GM18858 (cell line): ENCODE measurements at regions not wholly inside any gene's neighbourhood (a gene's known extent, or its start where the extent isn't known, plus 50 kb on each side); places are given as distances from the start of the nearest gene placed in this dataset.
"Not testable (repeated sequence)": the region's sequence is repeated elsewhere in the genome, so short reads cannot be mapped to it uniquely, and the experiment has no call there.

Source experiments
- ATAC-seq: cut with Tn5 transposase; IDR thresholded peaks from one replicate; pipeline ENCODE4 v1.9.1; 2021; ENCODE audit not compliant: unreplicated experiment

DNA sequence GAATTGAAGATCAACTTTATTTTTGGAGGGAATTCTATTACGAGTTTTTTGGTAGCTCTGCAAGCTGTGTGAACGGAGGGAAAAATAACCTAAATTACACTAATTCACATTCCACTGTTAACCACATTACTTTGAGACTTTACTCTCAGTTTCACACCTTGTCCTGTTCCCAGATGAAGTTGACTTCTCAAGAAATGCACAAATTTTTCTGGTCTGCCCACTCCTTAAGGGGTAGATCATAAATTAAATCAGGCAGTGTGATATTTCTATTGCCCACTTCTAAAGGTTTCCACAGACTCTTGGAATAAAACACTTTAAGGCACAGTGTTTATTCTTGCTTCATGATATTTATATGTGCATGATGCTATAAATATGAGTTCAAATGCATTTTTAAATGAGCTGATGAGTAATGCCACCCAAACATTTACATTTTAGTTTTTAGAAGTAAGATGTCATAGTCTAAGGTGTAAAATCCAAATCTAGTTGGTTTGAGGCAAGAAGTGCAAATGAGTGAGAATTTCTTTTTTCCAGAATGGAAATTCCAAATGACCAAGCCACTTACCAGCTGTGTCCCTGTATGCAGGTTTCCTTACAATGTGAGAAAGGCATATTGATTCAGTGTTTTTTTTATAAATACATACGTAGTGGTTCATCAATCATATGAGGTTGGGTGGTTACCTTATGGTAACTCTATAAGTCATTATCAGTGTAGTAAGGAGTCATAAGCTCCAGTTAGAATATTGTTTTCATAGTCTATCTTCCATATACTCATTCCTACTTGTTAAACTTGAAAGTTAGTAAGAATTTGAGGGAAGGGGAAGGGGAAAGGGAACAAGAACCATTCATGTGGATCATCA, 437.7 kb upstream of the MEF2C start:
- ATAC-seq, result no peak

- not testable (repeated sequence) for ATAC-seq
Observed at GRCh38 chr5:89317838-89318237, 434.9 kb upstream of the MEF2C start.

GRCh38 chr5:89315286-89316100, 432.5 kb upstream of the MEF2C start:
- no peak for ATAC-seq

GRCh38 chr5:89313804-89314588, 431.0 kb upstream of the MEF2C start:
- peak; percentile 97 for ATAC-seq

- ATAC-seq, result no peak
Observed at GRCh38 chr5:89313044-89313443, 430.1 kb upstream of the MEF2C start.

DNA sequence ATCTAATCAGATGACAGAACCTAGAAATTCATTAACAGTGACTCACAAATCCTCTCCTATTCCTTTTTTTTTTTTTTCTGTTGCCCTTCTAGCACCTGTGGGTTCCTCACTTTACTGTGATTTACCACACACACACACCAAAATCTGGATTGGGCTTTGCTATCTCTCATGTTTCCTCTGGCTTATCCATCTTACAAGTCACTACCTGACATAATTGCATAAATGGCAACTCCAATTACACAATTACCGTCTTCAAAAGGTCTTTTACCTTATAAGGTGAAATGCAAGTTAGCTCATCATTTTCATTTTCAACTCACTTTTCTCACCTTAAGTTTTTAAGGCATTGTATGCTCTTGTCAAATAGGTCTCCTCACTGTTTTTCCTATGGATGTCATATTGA, 426.3 kb upstream of the MEF2C start:
- no peak for ATAC-seq

- ATAC-seq, result peak; percentile 94
Observed at GRCh38 chr5:89308606-89309040, 425.6 kb upstream of the MEF2C start.

- no peak for ATAC-seq
Observed at GRCh38 chr5:89307972-89308371, 425.0 kb upstream of the MEF2C start.

- not testable (repeated sequence) for ATAC-seq
Observed at GRCh38 chr5:89307141-89307540, 424.2 kb upstream of the MEF2C start.

GRCh38 chr5:89303033-89303480, 420.1 kb upstream of the MEF2C start:
- peak; percentile 61 for ATAC-seq

- ATAC-seq, result no peak
Observed at GRCh38 chr5:89302102-89302891, 419.3 kb upstream of the MEF2C start.

GRCh38 chr5:89301321-89302025, 418.5 kb upstream of the MEF2C start:
- peak; percentile 78 for ATAC-seq

DNA sequence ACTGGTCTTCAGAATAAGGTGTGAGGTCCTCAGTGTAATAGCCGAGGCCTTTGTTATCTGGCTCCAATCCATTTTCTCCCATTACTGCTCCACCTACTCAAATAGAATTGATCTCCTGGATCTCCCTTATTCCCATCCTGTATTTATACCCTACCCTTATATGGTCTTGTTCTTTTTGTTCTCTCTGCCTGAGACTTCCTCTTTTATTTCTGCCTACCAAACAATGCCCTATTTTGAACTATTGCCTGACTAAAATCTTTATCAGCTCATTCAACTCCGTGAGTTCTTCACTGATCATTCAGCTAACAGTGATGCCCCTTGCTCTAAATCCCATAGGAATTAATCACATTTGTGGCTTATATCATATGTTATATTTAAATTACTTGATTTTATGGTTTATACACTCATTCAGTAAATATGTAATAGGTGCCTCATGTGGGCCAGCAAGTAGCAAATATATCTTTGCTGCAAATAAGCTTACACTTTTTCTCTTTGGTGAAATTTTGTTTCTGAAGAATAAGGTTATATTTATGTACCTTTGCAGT, 417.5 kb upstream of the MEF2C start:
- no peak for ATAC-seq

DNA sequence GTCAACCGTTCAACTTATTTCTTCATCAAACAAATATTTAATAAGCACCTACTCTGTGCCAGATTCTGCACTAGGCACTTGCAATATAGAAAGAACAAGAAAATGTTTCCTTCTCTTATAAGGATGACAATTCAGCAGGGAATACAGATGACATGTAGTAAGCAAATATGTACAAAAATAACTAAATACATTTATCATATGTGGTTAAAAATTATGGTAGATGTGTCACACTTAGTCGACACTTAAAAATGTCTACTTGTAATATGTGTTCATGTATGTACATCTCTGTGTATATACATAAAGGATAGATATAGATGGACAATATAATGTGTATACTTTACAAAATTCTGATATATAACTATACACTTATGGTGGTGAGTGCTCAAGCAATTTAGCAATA, 417.0 kb upstream of the MEF2C start:
- ATAC-seq, result no peak

- peak; percentile 31 for ATAC-seq
Observed at GRCh38 chr5:89297066-89297465, 414.1 kb upstream of the MEF2C start.

- ATAC-seq, result no peak
Observed at GRCh38 chr5:89293810-89294209, 410.8 kb upstream of the MEF2C start.

DNA sequence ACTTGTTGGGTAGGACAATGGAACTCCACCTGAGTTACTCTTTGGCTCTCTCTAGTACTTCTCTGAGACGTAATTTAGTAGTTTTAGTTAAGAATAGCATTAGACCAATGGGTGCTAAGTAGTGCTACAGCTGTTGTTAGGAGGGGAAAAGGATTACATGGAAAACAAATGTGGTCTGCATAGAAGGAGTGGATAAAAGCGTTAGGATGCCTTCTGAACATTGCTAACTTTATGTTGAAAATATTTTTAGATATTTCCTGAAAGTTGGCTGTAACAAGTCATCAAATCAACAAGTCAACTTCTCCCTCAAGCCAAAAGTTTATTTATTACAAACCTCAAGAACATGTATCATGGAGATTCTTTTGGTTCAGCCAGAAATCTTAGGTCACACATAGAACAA, 409.5 kb upstream of the MEF2C start:
- no peak for ATAC-seq

- ATAC-seq, result no peak
Observed at GRCh38 chr5:89289604-89290003, 406.6 kb upstream of the MEF2C start.

GRCh38 chr5:89287964-89288363, 405.0 kb upstream of the MEF2C start:
- no peak for ATAC-seq
